ENCODE measurements at regions not wholly inside any gene's neighbourhood (a gene's known extent, or its start where the extent isn't known, plus 50 kb on each side); places are given as distances from the start of the nearest gene placed in this dataset.

- CTCF ChIA-PET (ENCODE audit: low intra/inter-chr PET ratio), result no interaction called here
- no peaks in the 10 kb centered on the region for H3K36me3 ChIP-seq (ENCODE audit: control insufficient read depth, insufficient read depth, low read length)
Observed at GRCh38 chr15:81478354-81478753, 104.3 kb upstream of the TMC3 start.

More at GRCh38 chr15:81478354-81478753, 104.3 kb upstream of the TMC3 start:
- H3K27me3 ChIP-seq (ENCODE audit: control insufficient read depth in 2 of 2, insufficient read depth in 2 of 2, low read length in 2 of 2), result peaks cover 3 to 12% of the 10 kb centered on the region in 2 experiments; a peak in 3 of 5 replicates
- H3K4me3 ChIP-seq, result no peak overlapping the region
- intact Hi-C loops (cut with micrococcal nuclease), result loop anchor here (10.0 kb wide), 1 partner anchor 204 kb away; no protein-coding TSS in a partner anchor
- H4K20me1 ChIP-seq (replicated peaks; ENCODE audit: control insufficient read depth, insufficient read depth, low read length), result no peaks in the 10 kb centered on the region
- TF ChIP-seq, protein P1, sequence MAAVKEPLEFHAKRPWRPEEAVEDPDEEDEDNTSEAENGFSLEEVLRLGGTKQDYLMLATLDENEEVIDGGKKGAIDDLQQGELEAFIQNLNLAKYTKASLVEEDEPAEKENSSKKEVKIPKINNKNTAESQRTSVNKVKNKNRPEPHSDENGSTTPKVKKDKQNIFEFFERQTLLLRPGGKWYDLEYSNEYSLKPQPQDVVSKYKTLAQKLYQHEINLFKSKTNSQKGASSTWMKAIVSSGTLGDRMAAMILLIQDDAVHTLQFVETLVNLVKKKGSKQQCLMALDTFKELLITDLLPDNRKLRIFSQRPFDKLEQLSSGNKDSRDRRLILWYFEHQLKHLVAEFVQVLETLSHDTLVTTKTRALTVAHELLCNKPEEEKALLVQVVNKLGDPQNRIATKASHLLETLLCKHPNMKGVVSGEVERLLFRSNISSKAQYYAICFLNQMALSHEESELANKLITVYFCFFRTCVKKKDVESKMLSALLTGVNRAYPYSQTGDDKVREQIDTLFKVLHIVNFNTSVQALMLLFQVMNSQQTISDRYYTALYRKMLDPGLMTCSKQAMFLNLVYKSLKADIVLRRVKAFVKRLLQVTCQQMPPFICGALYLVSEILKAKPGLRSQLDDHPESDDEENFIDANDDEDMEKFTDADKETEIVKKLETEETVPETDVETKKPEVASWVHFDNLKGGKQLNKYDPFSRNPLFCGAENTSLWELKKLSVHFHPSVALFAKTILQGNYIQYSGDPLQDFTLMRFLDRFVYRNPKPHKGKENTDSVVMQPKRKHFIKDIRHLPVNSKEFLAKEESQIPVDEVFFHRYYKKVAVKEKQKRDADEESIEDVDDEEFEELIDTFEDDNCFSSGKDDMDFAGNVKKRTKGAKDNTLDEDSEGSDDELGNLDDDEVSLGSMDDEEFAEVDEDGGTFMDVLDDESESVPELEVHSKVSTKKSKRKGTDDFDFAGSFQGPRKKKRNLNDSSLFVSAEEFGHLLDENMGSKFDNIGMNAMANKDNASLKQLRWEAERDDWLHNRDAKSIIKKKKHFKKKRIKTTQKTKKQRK (IDR thresholded peaks at IDR 0.05; ENCODE audit: borderline replicate concordance, low read depth, low read length), result no peak
- TF ChIP-seq SMAD2 (IDR thresholded peaks at IDR 0.05; ENCODE audit: low read depth, low read length) (no peak), ZZZ3 (IDR thresholded peaks at IDR 0.05) (no peak), CBFA2T3 (IDR thresholded peaks at IDR 0.05) (no peak), SIN3B (IDR thresholded peaks at IDR 0.05; ENCODE audit: low read depth) (no peak), ZBTB17 (CRISPR knock-in tag; IDR thresholded peaks at IDR 0.05) (no peak)
- in situ Hi-C loops (cut with MboI), result loop anchor here (25.0 kb wide), 1 partner anchor 634 kb away; no protein-coding TSS in a partner anchor
- H3K4me2 ChIP-seq (ENCODE audit: insufficient read depth, low read length), result no peak overlapping the region
- POLR2A ChIA-PET, result interaction anchor here (0.6 kb wide), 1 partner anchor 639 kb away, joined by 3 read pairs; no protein-coding TSS in a partner anchor
- H3K9me3 ChIP-seq (replicated peaks; ENCODE audit: control insufficient read depth, insufficient read depth, low read depth, low read length), result no peaks in the 10 kb centered on the region
- WGBS (ENCODE audit: insufficient coverage, low coverage, missing lambda C conversion rate), result 0% methylated on average over 2 of the region's 2 CpGs
- BruUV-seq (replicated peaks), result no TSS peak
- ATAC-seq (no peak), FAIRE-seq (no peak), DNase-seq (ENCODE audit: extremely low read depth in 1 of 4, low spot score in 3 of 4) (no peak)
- no peak overlapping the region for H3K9ac ChIP-seq (ENCODE audit: insufficient read depth in 1 of 2, low read depth in 2 of 2, low read length in 2 of 2)
- no peaks in the 10 kb centered on the region for H3K4me1 ChIP-seq (replicated peaks in 1 of 2; ENCODE audit: control insufficient read depth in 2 of 2, insufficient read depth in 2 of 2, low read length in 2 of 2)
- no peak overlapping the region for H3K27ac ChIP-seq (ENCODE audit: extremely low read depth, low read depth, low read length)
- no peak overlapping the region for H2AFZ ChIP-seq (ENCODE audit: low read depth, low read length)
- H3K9me1 ChIP-seq (ENCODE audit: control insufficient read depth, insufficient read depth, low read length), result no peaks in the 10 kb centered on the region
- no peaks in the 10 kb centered on the region for H3K79me2 ChIP-seq (ENCODE audit: control insufficient read depth, insufficient read depth, low read length)
